ENCODE measurements at regions not wholly inside any gene's neighbourhood (a gene's known extent, or its start where the extent isn't known, plus 50 kb on each side); places are given as distances from the start of the nearest gene placed in this dataset.

DNA sequence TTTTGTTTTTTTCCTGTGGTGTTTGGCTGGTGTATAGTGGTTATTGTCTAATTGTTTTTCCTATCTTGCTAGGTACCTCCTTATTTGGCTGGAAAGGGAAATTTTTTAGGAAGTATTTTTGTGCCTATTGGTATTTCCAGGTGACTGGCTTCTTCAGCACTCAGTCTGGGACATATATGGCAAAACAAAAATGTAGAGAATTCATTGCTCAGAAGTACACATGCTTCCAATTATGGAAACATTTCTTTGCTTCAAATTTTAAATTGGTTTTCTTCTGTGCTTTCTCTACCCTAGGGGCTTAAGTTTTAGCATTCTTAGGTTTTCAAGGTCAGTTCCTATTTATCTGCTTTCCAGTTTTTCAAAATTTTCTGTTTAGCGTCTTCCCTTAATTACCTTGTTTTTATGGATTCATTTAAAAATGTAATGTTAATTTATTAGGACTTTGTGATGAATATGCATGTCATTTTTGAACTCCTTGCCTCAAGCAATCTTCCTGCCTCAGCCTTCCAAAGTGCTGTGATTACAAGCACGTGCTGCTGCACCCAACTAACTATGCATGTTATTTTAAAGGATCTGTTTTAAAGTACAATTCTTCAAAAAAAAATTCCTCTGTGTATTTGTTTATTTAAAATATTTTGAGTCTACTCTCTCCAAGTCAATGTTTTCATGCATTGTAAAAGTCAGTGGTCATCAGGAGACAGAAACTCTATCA is 231.9 kb upstream of the DPPA4 start:
- Histone ChIP-seq H3K4me1 (ENCODE audit: control extremely low read depth in 1 of 4, control insufficient read depth in 4 of 4, insufficient read depth in 4 of 4, low read length in 3 of 4) (no peaks in the 10 kb centered on the region), H3K27me3 (replicated peaks in 2 of 5; ENCODE audit: control insufficient read depth in 4 of 5, insufficient read depth in 5 of 5, low read length in 4 of 5) (no peaks in the 10 kb centered on the region), H3K4me3 (ENCODE audit: control insufficient read depth in 1 of 7, extremely low read depth in 1 of 7, insufficient read depth in 4 of 7, low read depth in 2 of 7, low read length in 6 of 7) (no peak overlapping the region), H3K36me3 (ENCODE audit: control insufficient read depth in 4 of 4, insufficient read depth in 4 of 4, low read length in 3 of 4) (no peaks in the 10 kb centered on the region), H3K27ac (ENCODE audit: insufficient read depth in 1 of 2, low read depth in 1 of 2, low read length in 2 of 2, poor library complexity in 1 of 2, severe bottlenecking in 2 of 2) (no peak overlapping the region), H3K9me3 (ENCODE audit: control extremely low read depth in 1 of 5, control insufficient read depth in 4 of 5, insufficient read depth in 2 of 5, low read depth in 1 of 5, low read length in 4 of 5) (no peaks in the 10 kb centered on the region)
- ChIA-PET CTCF (no interaction called here), POLR2A (no interaction called here)
- no peak for DNase-seq
- WGBS (ENCODE audit: insufficient coverage), result no CpG with 5 or more reads among the region's 2 CpGs

DNA sequence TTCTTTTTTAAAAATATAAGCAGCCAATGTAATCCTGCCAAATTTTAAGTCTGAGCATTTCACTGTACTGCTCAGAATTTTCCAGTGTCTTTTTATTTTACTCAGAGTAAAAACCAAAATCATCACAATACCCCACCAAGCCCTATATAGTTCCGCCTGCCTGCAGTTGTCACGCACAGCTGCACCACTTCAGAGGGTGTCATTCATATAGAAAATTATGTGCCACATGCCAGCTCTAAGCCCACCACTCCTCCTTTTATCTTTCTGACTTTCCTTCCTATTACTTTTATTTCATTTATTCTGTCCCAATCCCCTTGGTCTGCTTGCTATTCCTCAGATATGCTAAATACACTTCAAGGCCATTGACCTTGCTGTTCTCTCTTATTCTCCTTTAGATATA is 233.1 kb upstream of the DPPA4 start:
- H3K36me3 ChIP-seq (ENCODE audit: control insufficient read depth in 4 of 4, insufficient read depth in 4 of 4, low read length in 3 of 4), result no peaks in the 10 kb centered on the region
- H3K4me3 ChIP-seq (ENCODE audit: control insufficient read depth in 1 of 7, extremely low read depth in 1 of 7, insufficient read depth in 4 of 7, low read depth in 2 of 7, low read length in 6 of 7), result no peak overlapping the region
- ChIA-PET POLR2A (no interaction called here), CTCF (no interaction called here)
- DNase-seq, result no peak
- 94% methylated on average over 2 of the region's 2 CpGs for WGBS (ENCODE audit: insufficient coverage)
- H3K27me3 ChIP-seq (replicated peaks in 2 of 5; ENCODE audit: control insufficient read depth in 4 of 5, insufficient read depth in 5 of 5, low read length in 4 of 5), result no peaks in the 10 kb centered on the region
- H3K4me1 ChIP-seq (ENCODE audit: control extremely low read depth in 1 of 4, control insufficient read depth in 4 of 4, insufficient read depth in 4 of 4, low read length in 3 of 4), result no peaks in the 10 kb centered on the region
- no peak overlapping the region for H3K27ac ChIP-seq (ENCODE audit: insufficient read depth in 1 of 2, low read depth in 1 of 2, low read length in 2 of 2, poor library complexity in 1 of 2, severe bottlenecking in 2 of 2)
- H3K9me3 ChIP-seq (ENCODE audit: control extremely low read depth in 1 of 5, control insufficient read depth in 4 of 5, insufficient read depth in 2 of 5, low read depth in 1 of 5, low read length in 4 of 5), result no peaks in the 10 kb centered on the region

DNA sequence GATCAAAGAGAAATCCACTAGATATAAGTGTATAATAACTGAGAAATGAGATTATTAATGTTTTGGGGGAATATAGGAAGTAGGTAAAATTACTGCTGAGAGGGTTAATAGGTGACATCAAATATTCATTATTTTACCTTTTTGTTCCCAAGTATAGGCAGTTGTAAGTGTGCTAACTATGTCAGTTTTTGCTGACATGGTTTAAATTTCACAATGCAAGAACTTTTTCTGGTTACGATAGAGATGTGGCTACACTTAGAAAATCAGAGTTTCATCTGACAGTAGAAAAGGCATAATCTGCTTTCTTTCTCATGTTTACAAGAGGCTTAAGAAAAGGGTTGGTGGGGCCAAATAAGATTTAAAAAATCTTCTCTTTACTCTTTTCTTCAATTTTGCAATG is 235.0 kb upstream of the DPPA4 start:
- Histone ChIP-seq H3K4me1 (ENCODE audit: control extremely low read depth in 1 of 4, control insufficient read depth in 4 of 4, insufficient read depth in 4 of 4, low read length in 3 of 4) (no peaks in the 10 kb centered on the region), H3K9me3 (ENCODE audit: control extremely low read depth in 1 of 5, control insufficient read depth in 4 of 5, insufficient read depth in 2 of 5, low read depth in 1 of 5, low read length in 4 of 5) (no peaks in the 10 kb centered on the region), H3K4me3 (ENCODE audit: control insufficient read depth in 1 of 7, extremely low read depth in 1 of 7, insufficient read depth in 4 of 7, low read depth in 2 of 7, low read length in 6 of 7) (no peak overlapping the region), H3K27me3 (replicated peaks in 2 of 5; ENCODE audit: control insufficient read depth in 4 of 5, insufficient read depth in 5 of 5, low read length in 4 of 5) (no peaks in the 10 kb centered on the region), H3K27ac (ENCODE audit: insufficient read depth in 1 of 2, low read depth in 1 of 2, low read length in 2 of 2, poor library complexity in 1 of 2, severe bottlenecking in 2 of 2) (no peak overlapping the region), H3K36me3 (ENCODE audit: control insufficient read depth in 4 of 4, insufficient read depth in 4 of 4, low read length in 3 of 4) (no peaks in the 10 kb centered on the region)
- 100% methylated on average over 1 of the region's 1 CpG for WGBS (ENCODE audit: insufficient coverage)
- ChIA-PET POLR2A (no interaction called here), CTCF (no interaction called here)
- no peak for DNase-seq

DNA sequence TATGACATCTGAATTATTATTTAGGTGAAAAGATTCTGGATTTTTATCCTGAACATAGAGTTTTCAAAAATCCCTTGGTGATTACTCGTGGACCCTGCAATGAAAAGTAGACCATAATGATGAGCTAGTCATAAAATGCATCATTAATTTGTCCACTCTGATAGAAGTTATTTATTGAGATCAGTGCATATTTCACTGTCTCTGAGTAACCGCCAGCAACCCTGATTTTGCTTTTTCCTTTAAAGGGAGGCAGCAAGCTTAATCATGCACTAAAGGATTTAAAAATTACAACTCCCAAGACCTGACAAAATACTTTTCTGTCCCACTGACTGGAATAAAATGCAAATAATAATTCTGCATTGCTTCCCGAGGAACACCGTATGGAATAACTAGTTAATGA is 259.6 kb upstream of the DPPA4 start:
- 100% methylated on average over 1 of the region's 4 CpGs for WGBS (ENCODE audit: insufficient coverage)
- Histone ChIP-seq H3K27ac (ENCODE audit: insufficient read depth in 1 of 2, low read depth in 1 of 2, low read length in 2 of 2, poor library complexity in 1 of 2, severe bottlenecking in 2 of 2) (no peak overlapping the region), H3K4me3 (ENCODE audit: control insufficient read depth in 1 of 7, extremely low read depth in 1 of 7, insufficient read depth in 4 of 7, low read depth in 2 of 7, low read length in 6 of 7) (no peak overlapping the region), H3K4me1 (ENCODE audit: control extremely low read depth in 1 of 4, control insufficient read depth in 4 of 4, insufficient read depth in 4 of 4, low read length in 3 of 4) (no peaks in the 10 kb centered on the region), H3K36me3 (ENCODE audit: control insufficient read depth in 4 of 4, insufficient read depth in 4 of 4, low read length in 3 of 4) (no peaks in the 10 kb centered on the region), H3K27me3 (replicated peaks in 2 of 5; ENCODE audit: control insufficient read depth in 4 of 5, insufficient read depth in 5 of 5, low read length in 4 of 5) (peaks cover 0 to 3% (median 0%) of the 10 kb centered on the region in 5 experiments), H3K9me3 (ENCODE audit: control extremely low read depth in 1 of 5, control insufficient read depth in 4 of 5, insufficient read depth in 2 of 5, low read depth in 1 of 5, low read length in 4 of 5) (peaks cover 0 to 5% (median 0%) of the 10 kb centered on the region in 5 experiments)
- DNase-seq, result no peak
- ChIA-PET CTCF (no interaction called here), POLR2A (no interaction called here)

DNA sequence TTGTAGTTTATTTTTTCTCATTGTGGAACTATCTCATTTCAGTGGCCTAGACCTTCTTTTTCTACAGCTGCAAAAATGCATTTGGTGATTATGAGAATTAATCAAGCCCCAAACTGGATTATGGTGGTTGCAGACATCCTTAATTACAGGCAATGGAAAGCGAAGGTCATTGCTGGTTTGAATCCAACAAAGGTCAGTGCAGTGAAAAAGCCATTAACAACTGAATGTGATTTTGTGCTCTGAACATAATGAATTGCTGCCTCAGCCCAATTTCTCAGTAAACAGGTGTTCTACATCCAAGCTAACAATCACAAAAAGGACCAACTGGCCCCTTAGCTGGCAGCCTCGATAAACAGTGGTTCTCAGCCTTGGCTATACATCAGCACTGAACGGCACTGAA is 260.1 kb upstream of the DPPA4 start:
- no peak for DNase-seq
- no peak overlapping the region for H3K4me3 ChIP-seq (ENCODE audit: control insufficient read depth in 1 of 7, extremely low read depth in 1 of 7, insufficient read depth in 4 of 7, low read depth in 2 of 7, low read length in 6 of 7)
- ChIA-PET CTCF (no interaction called here), POLR2A (no interaction called here)
- 96% methylated on average over 3 of the region's 3 CpGs for WGBS (ENCODE audit: insufficient coverage)
- no peak overlapping the region for H3K27ac ChIP-seq (ENCODE audit: insufficient read depth in 1 of 2, low read depth in 1 of 2, low read length in 2 of 2, poor library complexity in 1 of 2, severe bottlenecking in 2 of 2)
- H3K4me1 ChIP-seq (ENCODE audit: control extremely low read depth in 1 of 4, control insufficient read depth in 4 of 4, insufficient read depth in 4 of 4, low read length in 3 of 4), result no peaks in the 10 kb centered on the region
- no peaks in the 10 kb centered on the region for H3K36me3 ChIP-seq (ENCODE audit: control insufficient read depth in 4 of 4, insufficient read depth in 4 of 4, low read length in 3 of 4)
- peaks cover 0 to 3% (median 0%) of the 10 kb centered on the region in 5 experiments for H3K27me3 ChIP-seq (replicated peaks in 2 of 5; ENCODE audit: control insufficient read depth in 4 of 5, insufficient read depth in 5 of 5, low read length in 4 of 5)
- H3K9me3 ChIP-seq (ENCODE audit: control extremely low read depth in 1 of 5, control insufficient read depth in 4 of 5, insufficient read depth in 2 of 5, low read depth in 1 of 5, low read length in 4 of 5), result peaks cover 0 to 5% (median 0%) of the 10 kb centered on the region in 5 experiments

DNA sequence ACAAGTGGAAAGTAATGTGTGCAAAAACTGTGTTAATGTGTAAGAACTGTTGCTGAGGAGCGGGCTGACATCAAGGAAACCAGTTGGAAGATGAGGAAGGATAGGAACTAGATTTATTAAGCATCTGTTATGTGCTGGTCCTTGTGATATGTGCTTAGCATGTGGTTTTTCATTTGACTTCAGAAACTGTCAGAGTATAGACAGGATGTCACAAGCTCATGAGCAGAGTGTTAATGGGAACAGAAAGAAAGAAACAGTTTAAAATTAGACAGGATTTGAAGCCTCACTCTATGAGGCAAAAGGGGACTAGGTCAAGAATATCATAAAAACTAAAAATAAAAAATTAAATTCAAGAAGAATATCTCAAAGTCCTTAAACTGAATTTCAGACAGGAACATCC is 270.6 kb upstream of the DPPA4 start:
- Histone ChIP-seq H3K9me3 (ENCODE audit: control extremely low read depth in 1 of 5, control insufficient read depth in 4 of 5, insufficient read depth in 2 of 5, low read depth in 1 of 5, low read length in 4 of 5) (no peaks in the 10 kb centered on the region), H3K27me3 (replicated peaks in 2 of 5; ENCODE audit: control insufficient read depth in 4 of 5, insufficient read depth in 5 of 5, low read length in 4 of 5) (no peaks in the 10 kb centered on the region), H3K36me3 (ENCODE audit: control insufficient read depth in 4 of 4, insufficient read depth in 4 of 4, low read length in 3 of 4) (no peaks in the 10 kb centered on the region), H3K4me1 (ENCODE audit: control extremely low read depth in 1 of 4, control insufficient read depth in 4 of 4, insufficient read depth in 4 of 4, low read length in 3 of 4) (peaks cover 0 to 3% (median 0%) of the 10 kb centered on the region in 4 experiments), H3K27ac (ENCODE audit: insufficient read depth in 1 of 2, low read depth in 1 of 2, low read length in 2 of 2, poor library complexity in 1 of 2, severe bottlenecking in 2 of 2) (no peak overlapping the region), H3K4me3 (ENCODE audit: control insufficient read depth in 1 of 7, extremely low read depth in 1 of 7, insufficient read depth in 4 of 7, low read depth in 2 of 7, low read length in 6 of 7) (no peak overlapping the region)
- WGBS (ENCODE audit: insufficient coverage), result 71% methylated on average over 1 of the region's 1 CpG
- POLR2A ChIA-PET, result no interaction called here
- no peak for DNase-seq
- CTCF ChIA-PET, result no interaction called here

DNA sequence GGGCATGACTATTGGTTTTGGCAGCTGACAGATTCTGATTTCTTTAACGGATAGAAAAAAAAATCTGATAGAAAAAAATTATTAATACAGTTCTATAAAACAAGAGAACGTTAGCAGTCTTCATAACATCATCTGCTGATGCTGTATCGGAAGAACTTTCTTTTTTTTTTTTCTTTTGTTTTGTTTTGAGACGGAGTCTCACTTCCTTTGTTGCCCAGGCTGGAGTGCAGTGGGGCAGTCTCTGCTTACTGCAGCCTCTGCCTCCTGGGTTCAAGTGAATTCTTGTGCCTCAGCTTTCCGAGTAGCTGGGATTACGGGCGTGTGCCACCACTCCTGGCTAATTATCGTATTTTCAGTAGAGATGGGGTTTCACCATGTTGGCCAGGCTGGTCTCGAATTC is 271.2 kb upstream of the DPPA4 start:
- WGBS (ENCODE audit: insufficient coverage), result 98% methylated on average over 5 of the region's 9 CpGs
- POLR2A ChIA-PET, result no interaction called here

More for the DNA sequence above, 271.2 kb upstream of the DPPA4 start:
- CTCF ChIA-PET, result interaction anchor here (1.0 kb wide), 1 partner anchor 13 kb away, joined by 3 read pairs; no protein-coding TSS in a partner anchor
- Histone ChIP-seq H3K27me3 (replicated peaks in 2 of 5; ENCODE audit: control insufficient read depth in 4 of 5, insufficient read depth in 5 of 5, low read length in 4 of 5) (no peaks in the 10 kb centered on the region), H3K9me3 (ENCODE audit: control extremely low read depth in 1 of 5, control insufficient read depth in 4 of 5, insufficient read depth in 2 of 5, low read depth in 1 of 5, low read length in 4 of 5) (no peaks in the 10 kb centered on the region), H3K4me3 (ENCODE audit: control insufficient read depth in 1 of 7, extremely low read depth in 1 of 7, insufficient read depth in 4 of 7, low read depth in 2 of 7, low read length in 6 of 7) (no peak overlapping the region), H3K27ac (ENCODE audit: insufficient read depth in 1 of 2, low read depth in 1 of 2, low read length in 2 of 2, poor library complexity in 1 of 2, severe bottlenecking in 2 of 2) (no peak overlapping the region), H3K36me3 (ENCODE audit: control insufficient read depth in 4 of 4, insufficient read depth in 4 of 4, low read length in 3 of 4) (no peaks in the 10 kb centered on the region), H3K4me1 (ENCODE audit: control extremely low read depth in 1 of 4, control insufficient read depth in 4 of 4, insufficient read depth in 4 of 4, low read length in 3 of 4) (peaks cover 0 to 3% (median 0%) of the 10 kb centered on the region in 4 experiments)
- DNase-seq, result no peak

Measured in common myeloid progenitor, CD34-positive (primary cell).